ENCODE measurements at regions not wholly inside any gene's neighbourhood (a gene's known extent, or its start where the extent isn't known, plus 50 kb on each side); places are given as distances from the start of the nearest gene placed in this dataset.

DNA sequence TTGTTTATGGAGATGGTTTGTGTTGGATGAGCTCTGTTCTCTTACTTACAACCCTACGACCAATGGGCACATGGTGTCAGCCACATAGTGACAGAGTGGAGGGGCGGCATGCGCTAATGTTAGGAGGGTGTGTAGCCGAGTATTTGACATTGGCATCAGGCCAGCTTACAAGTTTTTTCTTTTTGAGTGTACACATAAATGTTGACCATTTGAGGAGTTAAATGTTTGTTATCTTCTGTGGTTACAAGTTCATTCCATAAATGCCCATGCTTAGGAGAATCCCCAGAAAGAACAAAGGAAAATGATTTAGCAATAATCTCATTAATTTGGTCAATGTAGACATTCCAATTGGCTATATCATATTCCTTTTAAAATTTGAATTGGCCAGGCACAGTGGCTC is 180.1 kb upstream of the ELL2 start:
- no peak for DNase-seq (ENCODE audit: low spot score)
- no peak for ATAC-seq (ENCODE audit: low FRiP score)
- TF ChIP-seq, protein P1, sequence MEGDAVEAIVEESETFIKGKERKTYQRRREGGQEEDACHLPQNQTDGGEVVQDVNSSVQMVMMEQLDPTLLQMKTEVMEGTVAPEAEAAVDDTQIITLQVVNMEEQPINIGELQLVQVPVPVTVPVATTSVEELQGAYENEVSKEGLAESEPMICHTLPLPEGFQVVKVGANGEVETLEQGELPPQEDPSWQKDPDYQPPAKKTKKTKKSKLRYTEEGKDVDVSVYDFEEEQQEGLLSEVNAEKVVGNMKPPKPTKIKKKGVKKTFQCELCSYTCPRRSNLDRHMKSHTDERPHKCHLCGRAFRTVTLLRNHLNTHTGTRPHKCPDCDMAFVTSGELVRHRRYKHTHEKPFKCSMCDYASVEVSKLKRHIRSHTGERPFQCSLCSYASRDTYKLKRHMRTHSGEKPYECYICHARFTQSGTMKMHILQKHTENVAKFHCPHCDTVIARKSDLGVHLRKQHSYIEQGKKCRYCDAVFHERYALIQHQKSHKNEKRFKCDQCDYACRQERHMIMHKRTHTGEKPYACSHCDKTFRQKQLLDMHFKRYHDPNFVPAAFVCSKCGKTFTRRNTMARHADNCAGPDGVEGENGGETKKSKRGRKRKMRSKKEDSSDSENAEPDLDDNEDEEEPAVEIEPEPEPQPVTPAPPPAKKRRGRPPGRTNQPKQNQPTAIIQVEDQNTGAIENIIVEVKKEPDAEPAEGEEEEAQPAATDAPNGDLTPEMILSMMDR (IDR thresholded peaks at IDR 0.05): no peak

- TF ChIP-seq, protein P1 (IDR thresholded peaks at IDR 0.05): no peak
- no peak for ATAC-seq (ENCODE audit: low FRiP score)
Observed at GRCh38 chr5:96140496-96140895, 178.8 kb upstream of the ELL2 start.

DNA sequence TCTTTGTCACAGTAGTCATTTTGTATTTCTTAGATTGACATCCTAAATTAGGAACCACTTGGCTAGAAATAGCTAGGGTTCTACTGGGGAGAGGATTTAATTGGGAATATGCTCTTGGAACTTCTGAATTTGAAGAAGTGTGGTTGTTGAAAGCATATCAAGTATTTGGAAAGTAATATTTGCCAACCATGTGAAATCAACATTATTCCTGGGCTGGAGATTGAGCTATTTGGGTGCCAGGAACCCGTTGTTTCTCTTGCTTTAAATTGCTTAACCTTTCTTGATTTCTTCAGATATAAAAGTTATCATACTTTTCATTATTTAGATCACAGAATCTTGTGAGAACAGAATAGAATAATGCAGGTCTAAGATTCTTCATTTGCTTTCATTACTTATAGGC is 178.4 kb upstream of the ELL2 start:
- TF ChIP-seq, protein P1 (IDR thresholded peaks at IDR 0.05): no peak
- DNase-seq (ENCODE audit: low spot score) (no peak), ATAC-seq (ENCODE audit: low FRiP score) (no peak)

More at GRCh38 chr5:96140496-96140895, 178.8 kb upstream of the ELL2 start:
- no peak for DNase-seq (ENCODE audit: low spot score)

DNA sequence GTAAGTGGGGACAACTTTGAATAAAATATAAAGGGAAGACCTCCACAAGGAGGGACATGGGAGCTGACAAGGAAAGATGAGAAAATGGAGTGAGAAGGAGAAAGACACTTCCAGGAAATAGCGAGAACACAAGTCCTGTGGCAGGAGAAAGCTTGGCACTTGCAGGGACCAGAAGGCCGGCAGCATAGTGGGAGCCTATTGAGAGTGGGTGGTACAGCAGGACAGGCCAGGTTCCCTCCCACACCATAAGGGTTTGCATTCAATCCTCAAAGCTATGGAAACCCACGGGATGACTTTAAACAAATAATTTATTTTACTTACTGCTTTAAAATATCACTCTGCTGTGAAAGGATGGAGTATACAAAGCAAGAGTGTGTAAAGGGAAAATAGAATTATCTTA is 173.2 kb upstream of the ELL2 start:
- DNase-seq (ENCODE audit: low spot score) (no peak), ATAC-seq (ENCODE audit: low FRiP score) (no peak)
- TF ChIP-seq, protein P1 (IDR thresholded peaks at IDR 0.05): no peak

- TF ChIP-seq, protein P1 (IDR thresholded peaks at IDR 0.05): no peak
- DNase-seq (ENCODE audit: low spot score): no peak
- no peak for ATAC-seq (ENCODE audit: low FRiP score)
Observed at GRCh38 chr5:96133341-96134079, 171.9 kb upstream of the ELL2 start.

- no peak for ATAC-seq (ENCODE audit: low FRiP score)
- TF ChIP-seq, protein P1 (IDR thresholded peaks at IDR 0.05): no peak
- DNase-seq (ENCODE audit: low spot score): no peak
Observed at GRCh38 chr5:96129276-96129675, 167.6 kb upstream of the ELL2 start.

DNA sequence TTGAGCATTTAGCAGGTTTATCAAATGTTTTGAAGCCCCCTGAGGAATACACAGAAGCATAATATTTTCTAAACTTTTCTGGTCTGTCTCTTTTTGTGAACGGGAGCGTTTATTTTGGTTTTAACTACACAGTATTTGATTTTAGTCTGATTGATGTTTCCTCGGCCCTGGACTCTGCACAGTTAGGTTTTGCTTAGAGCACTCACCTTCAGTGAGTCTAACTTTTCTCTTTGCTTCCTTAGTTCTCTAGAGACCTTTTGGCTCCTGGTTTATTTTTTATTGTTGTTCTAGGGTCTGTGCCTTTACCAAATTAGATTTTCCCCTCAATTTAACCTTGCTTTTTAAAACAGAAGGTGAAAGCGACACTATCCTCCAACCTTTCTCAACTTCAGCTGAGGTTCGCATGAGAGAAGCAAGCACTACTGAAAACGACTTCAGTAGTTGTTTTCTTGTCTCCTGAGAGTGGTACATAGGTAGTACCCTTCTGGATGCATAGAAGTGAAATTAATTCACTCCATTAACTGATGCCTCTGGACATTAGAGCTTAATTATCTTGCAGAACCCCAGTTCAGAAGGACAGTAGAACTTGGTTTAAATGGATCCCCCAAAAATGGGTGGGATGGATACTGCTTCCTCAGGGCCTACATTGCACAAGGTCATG is 166.7 kb upstream of the ELL2 start:
- no peak for DNase-seq (ENCODE audit: low spot score)
- ATAC-seq (ENCODE audit: low FRiP score): no peak
- TF ChIP-seq, protein P1 (IDR thresholded peaks at IDR 0.05): no peak
